ENCODE measurements at regions not wholly inside any gene's neighbourhood (a gene's known extent, or its start where the extent isn't known, plus 50 kb on each side); places are given as distances from the start of the nearest gene placed in this dataset.
A peak's percentile ranks its signal among the peaks of the same experiment; 100 is the strongest.
"Not testable (repeated sequence)": the region's sequence is repeated elsewhere in the genome, so short reads cannot be mapped to it uniquely, and the experiment has no call there.

DNA sequence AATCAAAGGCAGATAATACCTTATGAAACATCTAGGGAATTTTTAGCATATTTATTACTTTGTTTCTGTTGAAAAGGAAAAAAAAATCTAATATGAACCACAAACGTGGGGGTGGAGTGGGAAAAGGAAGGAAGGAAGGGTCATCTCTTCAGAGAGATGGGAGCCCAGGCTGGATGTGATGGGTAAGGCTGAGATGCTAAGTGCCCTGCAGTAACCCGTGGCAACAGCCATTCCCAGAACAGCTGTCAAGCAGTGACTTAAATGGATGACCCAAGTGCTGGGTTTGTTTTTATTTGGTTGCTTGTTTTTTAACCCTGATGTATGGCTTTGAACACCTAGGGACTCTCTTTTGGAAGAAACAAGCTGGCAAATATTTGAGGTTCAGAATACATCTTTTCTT, 50.7 kb upstream of the KLF7 start:
- no peak for DNase-seq (ENCODE audit: low read depth in 3 of 3)

DNA sequence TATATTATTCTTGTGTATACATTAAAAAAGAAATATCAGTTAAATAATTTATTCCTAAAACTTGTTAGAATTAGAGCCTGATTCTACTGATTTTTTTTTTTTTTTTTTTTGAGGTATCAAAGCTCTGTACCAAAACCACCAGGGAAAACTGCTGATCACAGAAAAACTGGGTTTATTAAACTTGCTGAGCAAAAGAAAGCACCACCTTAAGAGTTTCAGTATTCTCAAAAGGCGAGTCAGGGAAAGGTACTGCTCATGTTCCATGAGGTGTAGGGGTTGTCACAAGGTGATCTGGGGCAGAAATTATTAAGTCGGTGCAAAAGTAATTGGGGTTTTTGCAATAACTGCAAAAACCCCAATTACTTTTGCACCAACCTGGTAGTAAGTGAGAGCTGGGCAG, 51.7 kb upstream of the KLF7 start:
- DNase-seq (ENCODE audit: low read depth in 3 of 3), result no peak

- DNase-seq (ENCODE audit: low read depth in 3 of 3), result no peak
Observed at GRCh38 chr2:207219081-207219630, 53.4 kb upstream of the KLF7 start.

GRCh38 chr2:207219676-207220501, 54.1 kb upstream of the KLF7 start:
- DNase-seq (ENCODE audit: low read depth in 3 of 3), result no peak

- no peak for DNase-seq (ENCODE audit: low read depth in 3 of 3)
Observed at GRCh38 chr2:207221731-207222130, 56.0 kb upstream of the KLF7 start.

DNA sequence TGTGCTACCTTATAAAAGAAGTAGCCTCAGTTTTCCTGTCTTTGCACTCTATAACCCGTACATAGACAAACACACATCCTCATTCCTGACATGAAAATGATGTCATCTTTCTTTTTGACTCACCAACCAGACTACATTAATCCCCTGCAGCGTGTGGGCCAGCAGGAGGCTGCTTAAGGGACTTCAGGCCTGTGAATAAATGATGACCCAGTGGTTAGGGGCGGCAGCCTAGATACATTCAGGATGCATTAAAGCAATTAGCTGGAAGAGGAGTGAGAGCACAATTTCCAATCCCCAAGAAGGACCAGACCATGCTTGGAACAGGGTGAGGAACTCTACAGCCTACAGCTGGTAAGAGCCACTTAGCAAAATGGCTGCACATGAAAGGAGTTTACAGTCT, 57.3 kb upstream of the KLF7 start:
- DNase-seq (ENCODE audit: low read depth in 3 of 3), result peak in 1 of 3 experiments; percentile 22

DNA sequence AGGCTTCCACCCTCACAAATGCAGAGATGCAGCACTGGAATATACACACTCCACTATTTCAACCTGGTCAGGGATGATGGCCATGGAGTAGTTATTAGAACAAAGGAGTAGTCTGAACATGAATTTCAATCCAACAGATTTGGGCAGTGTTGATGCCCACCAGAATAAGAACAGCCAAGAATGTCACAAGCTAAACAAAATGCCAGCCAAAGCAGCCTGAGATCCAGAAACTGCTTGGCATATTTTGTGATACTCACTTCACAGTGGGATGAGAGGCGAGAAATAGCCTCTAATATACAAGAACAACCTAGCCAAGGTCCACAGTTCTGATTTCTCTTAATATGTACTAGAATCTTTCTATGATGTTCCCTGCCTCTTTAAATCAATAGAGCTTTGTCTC, 58.6 kb upstream of the KLF7 start:
- no peak for DNase-seq (ENCODE audit: low read depth in 3 of 3)

- DNase-seq (ENCODE audit: low read depth in 3 of 3), result peak; percentile 21 to 61 (median 28)
Observed at GRCh38 chr2:207224791-207225482, 59.2 kb upstream of the KLF7 start.

- no peak for DNase-seq (ENCODE audit: low read depth in 3 of 3)
Observed at GRCh38 chr2:207225773-207226172, 60.0 kb upstream of the KLF7 start.

GRCh38 chr2:207226243-207226642, 60.5 kb upstream of the KLF7 start:
- DNase-seq (ENCODE audit: low read depth in 3 of 3), result no peak

DNA sequence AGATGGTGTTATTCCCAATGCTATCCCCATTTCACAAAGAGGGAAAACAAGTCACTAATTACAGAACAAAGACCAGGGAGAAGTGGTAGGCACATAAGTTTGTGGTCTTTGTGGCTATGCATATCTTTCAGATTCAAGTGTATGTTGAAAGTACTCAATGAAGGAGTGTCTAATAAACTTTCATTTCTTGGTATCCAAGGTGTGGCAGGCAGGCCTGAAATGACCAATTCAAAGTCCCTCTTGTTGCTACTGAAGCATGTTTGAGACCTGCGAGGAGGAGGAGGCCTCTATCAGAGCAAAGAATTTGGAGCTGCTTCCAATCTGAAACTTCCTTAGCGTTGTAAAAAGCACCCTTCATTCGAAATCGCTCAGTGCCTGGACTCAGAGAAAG, 60.9 kb upstream of the KLF7 start:
- no peak for DNase-seq (ENCODE audit: low read depth in 3 of 3)

- DNase-seq (ENCODE audit: low read depth in 3 of 3), result no peak
Observed at GRCh38 chr2:207227062-207227748, 61.5 kb upstream of the KLF7 start.

- DNase-seq (ENCODE audit: low read depth in 3 of 3), result no peak
Observed at GRCh38 chr2:207227749-207228145, 62.0 kb upstream of the KLF7 start.

DNA sequence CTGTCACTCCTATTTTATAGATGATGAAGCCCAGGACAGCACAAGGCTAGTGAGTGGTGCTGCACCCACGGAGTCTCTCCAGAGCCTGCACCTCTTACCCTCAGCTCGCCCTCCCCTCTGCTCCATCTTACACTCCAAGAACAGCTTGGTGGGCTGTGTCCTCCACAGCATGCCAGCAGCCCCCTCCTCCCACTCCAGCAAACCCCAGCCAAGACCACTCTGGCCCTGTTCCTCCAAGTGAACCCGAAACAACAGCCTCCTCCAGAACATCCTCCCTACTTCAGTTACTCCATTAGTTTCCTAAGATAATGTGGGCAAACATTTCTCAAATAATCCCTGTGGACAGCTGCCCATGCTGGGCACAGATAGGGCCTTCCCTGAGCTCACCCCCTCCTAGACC, 62.7 kb upstream of the KLF7 start:
- no peak for DNase-seq (ENCODE audit: low read depth in 3 of 3)

DNA sequence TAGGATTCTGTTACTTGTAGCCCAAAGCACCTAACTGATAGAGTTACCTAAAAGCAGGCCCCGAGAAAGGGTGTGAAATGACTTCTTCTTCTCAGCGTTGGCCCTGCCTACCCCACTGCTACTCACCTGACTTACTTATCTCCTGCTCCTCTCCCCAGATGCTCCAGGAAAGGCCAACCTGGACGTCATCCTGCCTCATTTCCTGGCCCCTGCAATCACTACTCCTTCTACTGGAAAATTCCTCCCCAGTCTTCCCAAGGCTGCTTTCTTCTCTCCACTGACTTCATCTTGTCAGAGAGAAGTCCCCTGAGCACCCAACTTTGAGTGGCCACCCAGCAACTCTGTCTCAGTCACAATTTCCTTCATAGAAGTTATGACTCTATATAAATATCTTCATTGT, 63.4 kb upstream of the KLF7 start:
- DNase-seq (ENCODE audit: low read depth in 3 of 3), result no peak

GRCh38 chr2:207230261-207231105, 64.7 kb upstream of the KLF7 start:
- DNase-seq (ENCODE audit: low read depth in 3 of 3), result no peak

- DNase-seq (ENCODE audit: low read depth in 3 of 3), result no peak
Observed at GRCh38 chr2:207231106-207231865, 65.5 kb upstream of the KLF7 start.

DNA sequence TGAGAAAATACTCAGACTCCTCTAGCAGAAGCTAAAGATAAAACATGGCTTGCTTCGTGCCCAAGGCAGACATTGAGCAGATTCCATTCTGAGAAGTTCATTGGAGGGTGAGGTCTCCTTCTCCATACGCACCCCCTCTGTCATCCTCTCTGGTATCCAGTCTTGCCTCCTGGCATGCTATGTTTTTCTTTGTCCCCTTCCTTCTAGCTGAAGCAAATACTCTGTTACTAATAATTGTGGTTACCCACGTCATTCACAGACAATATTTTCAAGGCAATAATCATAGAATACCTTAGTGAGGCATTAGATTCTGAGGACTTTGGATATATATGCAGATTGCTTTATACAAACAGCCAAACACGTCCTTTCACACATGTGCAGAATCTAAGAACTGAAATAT, 66.2 kb upstream of the KLF7 start:
- no peak for DNase-seq (ENCODE audit: low read depth in 3 of 3)

DNA sequence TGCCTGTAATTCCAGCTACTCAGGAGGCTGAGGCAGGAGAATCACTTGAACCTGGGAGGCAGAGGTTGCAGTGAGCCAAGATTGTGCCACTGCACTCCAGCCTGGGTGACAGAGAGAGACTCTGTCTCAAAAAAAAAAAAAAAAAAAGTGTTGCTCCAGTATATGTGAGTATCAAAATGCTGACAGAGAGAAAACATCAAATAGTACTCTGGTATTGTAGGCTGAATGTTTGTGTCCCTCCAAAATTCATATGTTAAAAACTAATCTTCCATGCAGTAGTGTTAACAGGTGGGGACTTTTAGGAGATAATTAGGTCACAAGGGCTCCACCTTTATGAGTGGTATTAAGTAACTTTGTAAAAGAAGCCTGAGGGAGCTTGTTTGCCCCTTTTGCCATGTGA, 67.4 kb upstream of the KLF7 start:
- not testable (repeated sequence) for DNase-seq (ENCODE audit: low read depth in 3 of 3)

DNA sequence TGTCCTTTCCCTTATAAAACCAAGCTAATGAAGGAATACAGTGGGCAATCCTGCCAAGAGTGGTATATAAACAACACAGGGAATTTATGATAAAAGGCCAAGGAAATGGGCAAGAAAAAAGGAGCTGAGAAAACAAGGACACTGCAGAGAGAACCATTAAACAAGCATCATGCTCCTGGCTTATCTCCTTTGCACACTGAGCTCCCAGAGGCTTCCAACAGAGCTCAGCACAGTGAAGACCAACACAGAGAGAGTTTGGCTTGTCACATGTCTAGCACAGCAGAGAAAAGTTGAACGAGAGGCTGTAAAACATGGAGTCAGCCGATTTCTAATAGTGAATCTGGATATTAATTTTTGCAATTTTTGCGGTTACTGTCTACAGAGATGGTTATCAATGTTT, 68.0 kb upstream of the KLF7 start:
- no peak for DNase-seq (ENCODE audit: low read depth in 3 of 3)

DNA sequence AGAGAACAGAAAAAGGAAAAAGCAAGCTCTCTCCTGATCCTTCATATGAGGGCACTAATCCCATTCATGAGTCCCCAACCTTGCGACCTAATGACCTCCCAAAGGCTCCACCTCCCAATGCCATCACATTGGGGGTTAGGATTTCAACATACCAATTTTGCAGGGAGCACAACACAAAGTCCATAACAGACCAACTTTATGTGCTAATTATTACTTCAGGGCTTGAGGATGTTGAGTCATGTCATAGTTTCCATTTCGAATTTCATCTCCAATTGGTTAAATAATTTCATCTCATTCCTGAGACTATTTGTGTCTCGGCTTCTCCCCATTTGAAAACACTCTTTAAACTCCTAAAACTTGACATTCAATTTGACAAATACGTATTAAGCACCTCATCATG, 69.9 kb upstream of the KLF7 start:
- DNase-seq (ENCODE audit: low read depth in 3 of 3), result no peak
